ENCODE measurements at regions not wholly inside any gene's neighbourhood (a gene's known extent, or its start where the extent isn't known, plus 50 kb on each side); places are given as distances from the start of the nearest gene placed in this dataset.
"Not testable (repeated sequence)": the region's sequence is repeated elsewhere in the genome, so short reads cannot be mapped to it uniquely, and the experiment has no call there.

DNA sequence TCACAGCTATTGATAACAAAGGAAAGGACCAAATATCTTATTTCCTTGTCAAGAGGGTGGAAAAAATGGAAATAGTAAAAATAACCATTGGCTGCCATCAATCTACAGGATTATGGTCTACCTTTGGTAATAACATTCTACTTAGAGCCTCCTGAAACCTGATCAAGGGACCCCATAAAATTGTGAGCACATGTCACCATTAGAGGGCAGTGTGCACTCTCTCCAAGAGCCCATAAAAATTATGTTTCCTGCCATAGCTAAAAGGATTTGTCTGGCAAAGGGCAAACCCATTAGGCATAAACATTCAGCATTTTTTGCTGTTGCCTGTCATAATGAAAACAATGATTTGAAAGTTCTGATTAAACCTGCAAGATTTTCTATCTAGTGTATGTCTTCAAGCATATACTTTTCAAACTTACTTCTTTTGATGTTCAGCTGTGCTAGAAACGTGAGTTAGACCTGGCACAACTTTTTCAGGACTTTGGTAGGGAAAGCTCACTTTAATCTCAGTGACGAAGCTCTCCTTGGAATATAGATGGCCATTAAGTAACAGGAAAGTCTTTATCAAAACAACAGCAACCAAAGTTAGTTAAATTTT, 120.7 kb upstream of the ZFP64 start:
- peak; percentile 50 for DNase-seq (ENCODE audit: low spot score)

DNA sequence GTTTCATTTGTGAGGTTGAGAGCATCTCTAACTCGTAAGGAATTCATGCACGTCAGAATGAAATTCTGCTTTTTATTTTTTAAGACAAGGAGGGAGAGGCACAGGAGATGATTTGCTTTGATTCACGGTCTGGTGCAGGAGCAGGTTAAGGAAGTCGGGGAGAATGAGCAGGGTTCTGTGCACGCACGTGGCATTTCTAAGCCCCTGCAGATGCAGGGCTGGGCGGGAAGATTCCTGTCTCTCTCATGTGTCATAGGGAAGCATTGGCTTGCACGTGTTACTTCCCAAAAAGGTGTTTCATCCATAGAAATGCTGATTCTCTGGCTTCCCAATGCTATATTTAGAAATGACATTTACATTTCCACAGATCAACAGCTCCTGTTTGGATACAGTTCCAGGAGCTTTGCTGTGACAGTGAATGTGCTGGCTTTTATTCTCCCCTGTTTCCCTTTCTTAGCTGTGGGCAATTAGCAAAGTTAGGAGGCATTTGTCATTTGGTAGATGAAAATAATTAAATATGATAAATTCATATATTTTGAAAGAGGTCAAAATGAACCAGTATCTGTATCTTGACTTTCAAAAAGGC, 119.7 kb upstream of the ZFP64 start:
- no peak for DNase-seq (ENCODE audit: low spot score)

DNA sequence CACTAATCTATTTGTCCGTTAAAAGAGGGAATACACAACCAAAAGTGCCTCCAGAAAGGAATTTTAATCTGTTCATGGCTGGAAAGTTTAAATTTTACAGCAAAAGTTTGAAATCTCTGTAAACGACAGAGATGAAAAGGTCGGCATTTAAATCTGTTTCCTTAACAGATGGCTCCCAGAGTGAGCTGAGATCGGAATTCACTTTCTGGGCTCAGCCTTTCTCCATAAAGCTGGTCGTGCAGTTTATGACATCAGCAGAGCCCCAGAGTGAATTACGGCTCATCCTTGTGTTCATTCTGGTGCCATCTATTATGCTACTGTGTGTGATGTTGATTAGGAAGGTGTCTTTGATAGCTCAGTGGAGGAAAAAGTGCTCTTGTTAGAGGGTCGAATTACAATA, 117.6 kb upstream of the ZFP64 start:
- no peak for DNase-seq (ENCODE audit: low spot score)

DNA sequence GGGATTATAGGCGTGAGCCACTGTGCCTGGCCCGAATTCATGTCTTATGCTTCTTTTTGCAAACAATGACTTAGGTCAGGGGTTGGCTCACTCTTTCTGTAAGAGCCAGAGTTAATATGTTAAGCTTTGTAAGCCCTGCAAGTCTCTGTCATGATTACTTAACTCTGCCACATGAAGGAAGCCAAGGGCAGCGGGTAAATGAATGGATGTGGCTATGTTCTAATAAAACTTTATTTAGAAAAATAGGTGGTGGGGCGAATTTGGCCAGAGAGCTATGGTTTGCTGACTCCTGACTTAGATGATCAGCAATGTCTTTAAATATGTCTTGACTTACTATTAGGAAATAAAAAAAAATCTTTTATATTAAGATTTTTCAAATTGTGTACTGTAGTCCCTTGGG, 114.9 kb upstream of the ZFP64 start:
- DNase-seq (ENCODE audit: low spot score) = no peak

DNA sequence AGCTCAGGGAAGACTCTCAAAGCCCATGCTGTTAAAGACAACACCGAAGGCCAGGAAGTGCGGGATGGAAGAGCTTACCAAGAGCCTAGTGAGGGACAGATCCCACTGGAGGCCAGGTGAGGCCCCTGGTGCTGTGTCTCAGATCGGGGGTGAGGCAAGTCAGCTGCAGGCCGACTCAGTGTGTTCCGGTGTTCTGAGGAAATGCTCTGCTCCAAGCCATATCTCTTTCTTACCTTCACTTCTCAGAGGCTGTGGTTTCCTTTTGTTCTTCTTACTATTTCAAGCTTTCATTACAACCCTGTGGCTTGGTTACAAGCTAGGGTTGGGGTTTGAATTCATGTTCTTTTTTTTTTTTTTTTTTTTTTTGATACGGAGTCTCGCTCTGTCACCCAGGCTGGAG, 114.3 kb upstream of the ZFP64 start:
- DNase-seq (ENCODE audit: low spot score) = no peak

DNA sequence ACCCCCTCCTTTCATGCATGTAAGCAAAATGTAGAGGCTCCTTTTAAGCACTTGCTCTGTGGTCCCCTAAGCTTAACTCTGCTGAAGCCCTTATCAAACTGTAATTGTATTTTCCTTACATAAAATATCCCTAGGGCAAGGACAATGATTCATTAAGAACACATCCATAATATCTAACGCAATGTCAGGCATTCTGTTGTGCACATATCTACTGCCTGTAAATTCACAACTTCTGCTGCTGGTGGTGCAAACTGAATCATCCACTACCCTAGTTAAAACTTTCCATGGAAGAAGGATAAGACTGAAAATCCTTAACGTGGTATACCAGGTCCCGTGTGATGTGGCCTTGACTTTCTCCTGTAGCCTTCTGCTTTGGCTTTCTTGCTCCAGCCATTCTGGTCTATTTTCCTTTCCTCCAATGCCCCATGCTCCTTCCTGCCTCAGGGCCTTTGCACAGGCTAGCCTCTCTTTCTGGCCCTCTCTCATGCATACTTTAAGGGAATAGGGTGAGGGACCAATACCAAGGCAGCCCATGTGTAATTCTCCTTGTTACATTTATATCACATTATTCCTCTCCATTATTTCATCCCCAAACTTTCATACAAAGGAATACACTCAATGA, 113.6 kb upstream of the ZFP64 start:
- no peak for DNase-seq (ENCODE audit: low spot score)

DNA sequence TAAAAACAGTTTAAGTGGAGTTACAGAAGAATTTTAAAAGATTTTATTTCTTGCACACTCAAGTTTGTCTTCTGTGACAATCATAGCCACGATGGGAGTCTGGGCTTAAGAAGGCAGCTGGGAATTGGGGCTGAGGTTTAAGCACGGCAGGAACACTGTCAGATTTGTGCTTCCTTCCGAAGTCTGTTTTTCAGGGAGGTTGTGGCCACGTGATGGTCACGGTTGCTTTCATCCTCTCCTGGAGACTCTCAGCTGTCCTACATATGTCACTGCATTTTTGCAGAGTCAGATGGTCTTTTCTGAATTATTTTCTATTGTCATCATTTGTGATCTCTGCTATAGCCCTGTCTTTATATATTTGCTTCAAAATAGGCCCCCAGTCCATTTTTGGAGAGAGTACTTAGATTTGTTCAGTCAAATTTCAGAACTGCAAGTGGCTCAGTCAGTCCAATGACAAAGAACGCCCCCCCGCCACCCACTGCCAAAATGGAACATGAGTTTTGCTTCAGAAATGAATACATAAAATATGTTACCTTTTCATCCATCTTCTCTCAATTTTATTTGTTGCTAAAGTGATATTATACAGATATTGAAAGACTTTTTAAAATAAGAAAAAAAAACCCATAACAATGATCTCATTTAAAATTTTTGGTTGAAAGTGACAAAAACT, 111.8 kb upstream of the ZFP64 start:
- DNase-seq (ENCODE audit: low spot score) = no peak

DNA sequence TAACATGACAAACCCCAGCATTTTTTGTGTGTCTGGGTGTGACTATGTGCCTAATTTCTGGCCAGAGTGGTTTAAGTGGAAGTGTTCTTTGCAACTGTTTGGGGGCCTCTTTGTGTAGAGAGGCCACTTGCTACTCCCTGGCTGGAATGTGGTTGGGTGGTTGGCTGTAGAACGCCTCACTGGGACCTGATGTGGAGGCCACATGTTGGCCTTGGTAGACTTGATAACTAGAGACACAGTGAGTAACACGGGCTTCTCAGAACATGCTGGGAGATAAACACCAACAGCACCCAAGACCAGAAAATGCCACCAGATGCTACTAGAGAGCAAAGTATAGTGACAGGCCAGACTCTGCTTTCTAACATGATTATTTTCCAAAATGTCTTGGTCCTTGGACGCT, 111.2 kb upstream of the ZFP64 start:
- DNase-seq (ENCODE audit: low spot score) = no peak

DNA sequence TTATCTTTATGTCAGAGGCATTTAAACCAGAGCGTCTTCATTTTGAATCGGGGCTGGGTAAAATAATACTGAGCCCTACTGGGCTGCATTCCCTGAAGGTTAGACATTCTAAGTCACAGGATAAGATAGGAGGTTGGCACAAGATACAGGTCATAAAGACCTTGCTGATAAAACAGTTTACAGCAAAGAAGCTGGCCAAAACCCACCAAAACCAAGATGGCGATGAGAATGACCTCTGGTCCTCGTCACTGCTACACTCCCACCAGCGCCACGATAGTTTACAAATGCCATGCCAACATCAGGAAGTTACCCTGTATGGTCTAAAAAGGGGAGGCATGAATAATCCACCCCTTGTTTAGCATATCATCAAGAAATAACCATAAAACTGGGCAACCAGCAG, 110.5 kb upstream of the ZFP64 start:
- DNase-seq (ENCODE audit: low spot score) = not testable (repeated sequence)

DNA sequence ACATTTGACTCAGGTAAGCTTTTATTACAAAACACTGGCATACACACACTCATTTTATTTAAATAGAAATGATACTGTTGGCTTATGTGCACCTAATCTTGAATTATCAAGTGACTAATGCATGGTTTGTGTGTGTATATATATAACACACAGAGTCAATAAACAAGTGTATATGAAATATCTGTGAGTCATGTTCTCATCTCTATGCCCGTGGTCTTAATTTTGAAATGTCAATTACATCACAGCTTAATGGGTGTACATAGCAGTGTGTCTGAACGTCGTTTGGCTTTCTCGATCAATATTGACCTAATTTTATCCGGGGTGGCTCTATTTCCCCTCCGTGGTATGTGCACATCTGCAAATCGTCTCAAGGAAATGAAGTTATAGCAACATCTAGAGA, 104.0 kb upstream of the ZFP64 start:
- no peak for DNase-seq (ENCODE audit: low spot score)

DNA sequence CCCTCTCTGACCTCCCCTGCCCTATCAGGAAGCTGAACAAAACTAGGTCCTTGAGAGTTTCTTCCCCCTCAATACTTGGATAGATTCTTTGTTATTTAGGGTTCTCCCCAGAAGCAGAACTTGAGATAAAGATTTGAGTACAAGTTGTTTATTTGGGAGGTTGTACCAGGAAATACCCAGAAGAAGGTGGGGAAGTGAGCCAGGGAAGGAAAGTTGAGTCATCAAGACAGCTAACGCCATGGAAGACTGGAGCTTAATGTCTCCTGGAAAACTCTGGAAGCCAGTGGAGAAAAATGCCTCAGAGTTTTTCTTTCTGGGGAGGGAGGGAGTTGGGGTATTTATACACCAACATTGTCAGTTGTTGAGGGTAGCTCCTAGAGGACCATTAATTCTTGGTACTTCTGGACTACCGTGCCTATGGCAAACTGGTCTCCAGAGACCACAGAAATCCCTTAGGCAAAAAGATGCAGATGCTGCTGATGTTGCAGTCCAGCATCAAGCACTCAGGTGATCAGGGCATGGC, 102.6 kb upstream of the ZFP64 start:
- no peak for DNase-seq (ENCODE audit: low spot score)

DNA sequence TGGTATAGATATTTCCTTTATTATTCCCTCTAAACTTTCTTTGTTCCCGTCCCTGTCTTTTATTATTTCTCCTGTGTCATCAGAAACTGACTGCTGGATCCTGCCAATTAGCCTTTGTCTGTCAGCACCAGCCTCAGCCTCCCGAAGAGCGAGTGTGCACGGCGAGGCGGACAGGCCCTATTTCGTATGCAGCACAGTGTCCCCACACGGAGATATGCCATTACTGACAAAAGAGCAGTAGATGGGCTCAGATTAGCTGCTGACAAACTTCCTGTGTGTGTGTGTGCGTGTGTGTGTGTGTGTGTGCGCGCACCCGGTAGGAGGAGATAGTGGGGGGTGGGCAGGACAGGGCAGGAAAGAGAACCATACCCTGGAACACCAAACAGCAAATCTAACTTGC, 99.5 kb upstream of the ZFP64 start:
- no peak for DNase-seq (ENCODE audit: low spot score)

DNA sequence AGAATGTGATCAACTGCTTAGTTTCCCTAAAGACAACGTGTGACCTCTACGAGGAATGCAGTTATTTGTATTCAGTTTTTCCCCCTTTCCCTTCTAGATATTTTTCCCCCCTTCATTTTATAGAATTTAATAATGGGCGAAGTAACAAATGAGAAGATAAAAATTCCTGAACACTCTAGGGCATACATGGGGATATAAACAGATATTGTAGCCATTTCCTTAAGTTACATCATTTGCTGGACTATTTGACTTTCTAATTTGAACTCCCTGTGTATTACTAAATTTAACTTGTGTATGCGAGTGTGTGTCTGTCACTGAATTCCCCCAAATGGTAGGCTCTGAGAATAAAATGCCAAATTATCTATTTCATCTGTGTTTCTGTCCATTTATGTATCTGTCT, 99.0 kb upstream of the ZFP64 start:
- DNase-seq (ENCODE audit: low spot score) = no peak

DNA sequence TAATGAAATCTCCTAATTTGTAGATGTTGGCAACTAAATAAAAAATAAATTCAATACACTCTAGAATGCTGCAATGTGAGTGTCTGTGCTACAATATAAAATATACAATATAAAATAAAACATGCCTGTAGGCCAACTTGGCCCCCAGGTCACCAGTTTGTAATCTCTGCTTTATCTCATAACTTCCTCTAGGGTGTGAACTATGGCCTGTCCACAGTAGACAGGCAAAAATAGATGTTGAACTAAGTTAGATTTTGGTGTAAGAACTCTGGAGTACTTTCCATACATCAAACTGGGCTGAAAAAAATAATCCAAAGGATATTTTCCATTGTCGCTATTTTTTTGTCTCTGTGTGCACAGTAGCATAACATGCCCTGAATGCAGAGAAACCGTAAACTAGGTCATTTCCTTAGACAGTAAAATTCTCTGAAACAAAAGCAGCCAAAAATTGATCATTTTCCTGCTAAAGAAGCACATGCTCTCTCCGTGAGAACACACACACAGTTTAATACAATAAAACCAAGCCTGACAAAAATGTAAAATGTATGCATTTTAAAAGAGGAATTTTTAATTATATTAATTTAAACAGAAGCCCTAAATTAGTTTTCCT, 98.5 kb upstream of the ZFP64 start:
- no peak for DNase-seq (ENCODE audit: low spot score)

DNA sequence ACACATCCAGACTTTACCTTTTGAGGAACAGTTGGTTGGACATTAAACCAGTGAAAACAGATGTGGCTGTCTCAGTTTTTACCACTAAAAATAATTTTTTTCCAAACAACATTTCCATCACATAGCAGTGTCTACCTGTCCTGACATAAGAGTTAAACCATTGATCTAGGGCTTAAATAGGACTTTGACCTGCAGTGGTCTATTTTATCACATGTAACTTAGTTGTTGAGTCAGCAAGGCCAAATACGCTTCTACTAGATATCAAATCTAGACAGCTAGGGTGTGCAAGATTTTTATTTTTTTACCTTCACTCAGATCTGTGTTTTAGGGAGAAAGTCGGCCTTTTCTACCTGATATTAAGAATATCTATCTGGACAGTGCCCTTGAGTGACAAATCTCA, 88.8 kb upstream of the ZFP64 start:
- no peak for DNase-seq (ENCODE audit: low spot score)

DNA sequence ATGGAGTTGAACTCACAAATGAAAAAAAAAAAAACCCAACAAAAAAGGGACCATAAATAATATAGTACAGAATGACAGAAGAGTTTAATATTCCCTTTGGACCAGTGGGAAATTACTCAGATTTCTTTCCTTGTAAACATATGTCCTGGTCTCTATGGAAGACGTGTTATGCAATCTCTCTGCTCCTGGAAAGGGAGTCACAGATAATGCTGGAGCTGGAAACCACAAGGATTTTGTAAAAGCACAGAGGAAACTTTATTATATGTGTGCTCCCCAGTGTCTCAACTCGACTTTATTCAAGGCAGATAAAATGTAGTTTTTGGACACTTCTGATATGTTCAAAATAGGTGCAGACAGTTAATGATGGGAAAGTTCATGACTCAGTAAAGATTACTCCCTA, 88.1 kb upstream of the ZFP64 start:
- DNase-seq (ENCODE audit: low spot score) = no peak

DNA sequence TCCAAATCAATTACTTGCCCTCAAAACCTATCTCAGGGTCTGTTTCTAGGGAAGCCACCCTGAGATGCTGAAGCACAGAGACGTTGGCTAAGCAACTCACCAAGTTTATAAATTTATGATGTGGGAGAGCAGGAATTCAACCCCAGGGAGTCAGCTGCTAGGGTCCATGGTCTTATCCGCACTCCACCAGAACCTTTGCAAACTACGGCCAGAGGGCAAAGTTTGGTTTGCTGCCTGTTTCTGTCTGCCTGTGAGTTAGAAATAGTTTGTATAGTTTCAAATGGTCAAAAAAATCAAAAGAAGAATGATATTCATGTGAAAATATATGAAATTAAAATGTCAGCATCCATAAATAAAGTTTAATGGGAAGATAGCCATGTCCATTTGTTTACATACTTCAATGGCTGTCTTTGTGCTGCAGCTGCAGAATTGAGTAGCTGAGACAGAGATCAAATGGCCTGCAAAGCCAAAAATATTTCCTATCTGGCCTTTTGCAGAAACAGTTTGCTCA, 83.7 kb upstream of the ZFP64 start:
- DNase-seq (ENCODE audit: low spot score) = no peak

DNA sequence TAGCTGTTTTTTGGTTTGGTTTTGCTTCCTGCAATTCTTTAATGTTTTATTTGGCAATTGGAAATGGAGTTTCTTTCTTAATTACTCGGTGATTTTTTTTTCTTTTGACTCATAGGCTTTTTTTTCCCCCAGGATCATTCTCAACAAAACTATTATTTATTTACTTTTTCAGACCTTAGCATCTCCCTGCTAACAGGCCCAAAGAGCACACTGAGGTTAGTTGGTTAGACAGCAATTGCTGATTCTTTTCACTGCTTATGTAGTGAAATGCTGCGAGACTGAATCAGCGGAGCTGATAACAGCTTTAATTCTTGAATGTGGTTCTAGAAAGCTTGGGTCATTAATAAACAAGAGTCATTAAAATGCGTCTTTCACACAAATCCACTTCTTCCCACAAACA, 79.1 kb upstream of the ZFP64 start:
- DNase-seq (ENCODE audit: low spot score) = no peak

DNA sequence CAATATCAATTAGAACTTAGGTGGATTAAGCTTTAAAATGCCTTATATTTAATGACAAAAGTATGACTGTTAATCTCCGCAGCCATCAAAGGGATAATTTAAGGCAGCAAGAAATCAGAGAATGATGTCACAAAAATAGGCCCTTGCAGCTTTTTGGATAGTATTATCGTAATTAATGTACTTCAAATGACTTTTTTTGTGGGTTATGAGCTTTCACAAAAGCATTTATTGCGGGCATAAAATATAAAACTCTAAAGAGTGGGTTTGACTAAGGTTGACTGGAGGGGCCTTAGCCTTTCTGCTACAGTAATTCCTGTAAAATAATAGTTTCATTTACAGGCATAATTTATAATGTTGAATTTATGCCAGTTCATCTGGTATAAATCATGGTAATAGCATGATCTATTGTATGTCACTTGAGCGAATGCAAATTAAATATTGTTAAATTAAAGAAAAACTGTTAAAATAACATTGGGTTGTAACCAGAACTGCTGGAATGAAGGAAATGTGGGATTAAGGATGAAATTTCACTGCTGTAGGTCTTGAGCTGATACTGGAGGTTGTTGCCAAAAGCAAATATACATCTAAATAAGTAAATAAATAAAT, 78.5 kb upstream of the ZFP64 start:
- no peak for DNase-seq (ENCODE audit: low spot score)

DNA sequence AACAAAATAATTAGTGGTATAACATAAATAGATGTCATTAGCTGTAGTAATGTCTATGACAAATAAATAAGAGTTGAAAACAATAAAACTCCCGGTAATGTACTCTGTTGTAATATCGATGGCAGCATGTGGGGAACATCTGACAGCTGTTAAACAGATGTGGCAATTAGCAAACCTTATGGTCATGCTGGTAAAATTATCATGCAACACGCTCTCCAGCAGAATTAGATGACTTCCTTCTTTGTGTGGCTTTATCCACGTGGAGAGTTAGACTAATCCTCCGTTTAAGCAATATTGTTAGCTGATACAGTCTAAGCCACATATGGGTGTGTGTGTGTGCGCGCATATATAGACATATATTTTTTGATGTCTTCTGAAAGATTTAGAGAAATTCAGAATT, 77.7 kb upstream of the ZFP64 start:
- no peak for DNase-seq (ENCODE audit: low spot score)

DNA sequence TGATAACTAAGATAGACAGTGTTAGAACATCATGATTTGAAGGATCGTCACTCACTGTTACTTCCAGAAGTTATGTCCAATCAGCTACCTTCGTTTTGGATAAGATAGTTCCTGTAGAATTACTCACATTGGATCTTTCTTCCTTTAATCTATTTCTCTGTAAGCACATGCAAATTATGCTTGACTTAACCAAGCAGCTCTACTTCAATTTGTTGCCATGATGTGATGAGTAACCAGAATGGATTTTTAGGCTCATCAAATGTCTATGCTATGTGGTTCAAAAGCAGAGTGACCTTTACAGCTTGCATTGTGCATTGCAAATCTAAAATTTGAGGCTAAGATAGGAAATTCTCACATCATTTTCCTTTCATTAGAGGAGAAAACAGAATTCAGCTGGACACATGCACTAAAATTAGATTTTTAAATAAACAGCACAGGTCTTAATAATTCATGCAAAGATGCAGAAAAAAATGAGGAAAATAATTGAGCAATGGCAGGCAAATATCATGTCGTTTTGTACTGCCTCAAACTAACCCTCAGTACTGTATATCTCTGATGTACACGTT, 76.7 kb upstream of the ZFP64 start:
- no peak for DNase-seq (ENCODE audit: low spot score)

DNA sequence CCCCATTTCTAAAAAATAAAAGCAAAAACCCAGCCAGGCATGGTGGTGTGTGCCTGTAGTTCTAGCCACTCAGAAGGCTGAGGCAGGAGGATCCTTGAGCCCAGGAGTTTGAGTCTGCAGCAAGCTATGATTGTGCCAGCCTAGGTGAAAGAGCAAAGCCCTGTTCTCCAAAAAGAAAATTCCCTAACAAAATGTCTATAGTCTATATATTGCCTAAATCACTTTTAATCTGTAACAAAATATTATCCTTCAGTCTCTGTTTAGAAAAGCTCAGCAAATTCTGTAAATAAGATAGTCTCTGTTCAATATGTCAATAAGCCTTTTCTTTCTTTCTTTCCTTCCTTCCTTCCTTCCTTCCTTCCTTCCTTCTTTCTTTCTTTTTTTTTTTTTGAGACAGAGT, 75.8 kb upstream of the ZFP64 start:
- no peak for DNase-seq (ENCODE audit: low spot score)

All from ureter (tissue), 1 donor.